HepG2 (cell line): ENCODE measurements at regions not wholly inside any gene's neighbourhood (a gene's known extent, or its start where the extent isn't known, plus 50 kb on each side); places are given as distances from the start of the nearest gene placed in this dataset.

Experiments
- ATAC-seq: fragments of 200-7000 bp; cut with Tn5 transposase; 3 replicates; pipeline ENCODE4 v1.9.1; 2020; ENCODE audit warnings: mild to moderate bottlenecking, moderate library complexity
- BruUV-seq: library from RNA; stranded (reverse); fragments of 400-500 nt; replicated peaks from 2 replicates; lab custom pipeline; 2021; lab: Mats Ljungman, UMichigan
- CTCF ChIA-PET: fragments of 300-600 bp; formaldehyde crosslinking; extraction: SDS; loops from one replicate; lab custom pipeline; 2021; ENCODE audit warnings: low total read pairs, inconsistent platforms, low intra/inter-chr PET ratio; lab: Yijun Ruan, JAX
- POLR2A ChIA-PET: fragments of 350-600 bp; sonication (Branson Sonifier 250); formaldehyde crosslinking; loops from one replicate; lab custom pipeline; 2020; ENCODE audit warnings: antibody characterized with exemption, inconsistent platforms; lab: Yijun Ruan, JAX
- DNase-seq: peaks from one replicate; pipeline ENCODE4 v3.0.0-alpha.2; 2015; ENCODE audit warnings: low spot score
- FAIRE-seq: peaks from 3 replicates; lab custom pipeline; 2011; peaks lifted over from hg19 to GRCh38; lab: Jason Lieb, UNC
- H2AFZ ChIP-seq: one replicate; pipeline ENCODE4 v1.6.1; 2011; ENCODE audit warnings: low read length, inconsistent platforms
- H3K27ac ChIP-seq: fragments of 300-600 bp; 3 replicates; pipeline ENCODE4 v1.8.0; 2011; ENCODE audit warnings: mixed run types, mild to moderate bottlenecking, mixed read lengths, low read length, inconsistent platforms; ENCODE audit not compliant: insufficient read depth; ENCODE audit errors: extremely low read length
- H3K27me3 ChIP-seq, 2 experiments: fragments of 200-600 bp in 1 of 2; 2 replicates in 1 of 2; 3 replicates in 1 of 2; pipeline versions ENCODE4 v1.6.0 to v1.8.0; 2011; ENCODE audit warnings: low read length in 2 of 2, mild to moderate bottlenecking in 2 of 2, moderate library complexity in 2 of 2, inconsistent platforms in 1 of 2; ENCODE audit not compliant: insufficient read depth in 2 of 2, control insufficient read depth in 1 of 2
- H3K36me3 ChIP-seq, 2 experiments: fragments of 200-600 bp in 1 of 2; replicated peaks in 1 of 2; 2 replicates in 1 of 2; 3 replicates in 1 of 2; pipeline versions ENCODE4 v1.5.1 to v1.8.0; 2011; ENCODE audit warnings: low read length in 2 of 2, inconsistent platforms in 1 of 2; ENCODE audit not compliant: insufficient read depth in 2 of 2, control insufficient read depth in 1 of 2
- H3K4me1 ChIP-seq: 2 replicates; pipeline ENCODE4 v1.5.1; 2012; ENCODE audit warnings: low read length, inconsistent platforms; ENCODE audit not compliant: insufficient read depth
- H3K4me2 ChIP-seq: 2 replicates; pipeline ENCODE4 v1.6.0; 2011; ENCODE audit warnings: low read depth, low read length, inconsistent platforms
- H3K4me3 ChIP-seq, 3 experiments: fragments of 200-600 bp in 1 of 3; sonication (generic), shearing (Covaris generic) in 1 of 3; replicated peaks in 1 of 3; 2 replicates each; pipeline ENCODE4 v1.5.1; 2011 to 2016; ENCODE audit warnings: low read length in 3 of 3, inconsistent platforms in 2 of 3, low read depth in 2 of 3, mild to moderate bottlenecking in 2 of 3, control low read depth in 1 of 3, mixed read lengths in 1 of 3; ENCODE audit not compliant: insufficient read depth in 1 of 3
- H3K79me2 ChIP-seq: one replicate; pipeline ENCODE4 v1.6.1; 2011; ENCODE audit warnings: low read length, inconsistent platforms; ENCODE audit not compliant: insufficient read depth
- H3K9ac ChIP-seq: 2 replicates; pipeline ENCODE4 v1.6.0; 2011; ENCODE audit warnings: mild to moderate bottlenecking, low read depth, low read length, inconsistent platforms; ENCODE audit not compliant: insufficient read depth
- H3K9me3 ChIP-seq: 2 replicates; pipeline ENCODE4 v1.5.1; 2012; ENCODE audit warnings: mild to moderate bottlenecking, low read length
- H4K20me1 ChIP-seq: 2 replicates; pipeline ENCODE4 v1.6.0; 2011; ENCODE audit warnings: inconsistent platforms, mild to moderate bottlenecking, low read length, moderate library complexity; ENCODE audit not compliant: insufficient read depth
- GABPB1 ChIP-seq: IDR thresholded peaks from 2 replicates; pipeline ENCODE4 v1.6.1; 2016; ENCODE audit warnings: mild to moderate bottlenecking, missing genetic modification reagents, moderate library complexity, missing compliant biosample characterization
- REPIN1 ChIP-seq: sonication (generic); formaldehyde crosslinking; IDR thresholded peaks from 2 replicates; pipeline ENCODE4 v1.8.0; 2022; ENCODE audit warnings: missing genetic modification reagents, low read depth, mild to moderate bottlenecking, borderline replicate concordance
- SSRP1 ChIP-seq: IDR thresholded peaks from 2 replicates; pipeline ENCODE4 v1.6.1; 2016; ENCODE audit warnings: control low read depth
- XRCC5 ChIP-seq: fragments of 200-400 bp; formaldehyde crosslinking; optimal IDR thresholded peaks from 2 replicates; pipeline ENCODE3; 2017; ENCODE audit warnings: mild to moderate bottlenecking, low read length
- ZKSCAN5 ChIP-seq: sonication (generic); formaldehyde crosslinking; IDR thresholded peaks from 2 replicates; pipeline ENCODE4 v1.5.1; 2020; ENCODE audit warnings: mild to moderate bottlenecking, missing genetic modification reagents
- ZNF282 ChIP-seq: fragments of 450-650 bp; IDR thresholded peaks from 2 replicates; pipeline ENCODE4 v1.6.1; 2018; ENCODE audit not compliant: partially characterized antibody
- ZNF496 ChIP-seq: sonication (generic); formaldehyde crosslinking; IDR thresholded peaks from 2 replicates; pipeline ENCODE4 v1.8.1; 2023; ENCODE audit warnings: mild to moderate bottlenecking, moderate library complexity, missing genetic modification reagents; ENCODE audit not compliant: insufficient replicate concordance
- ZNF841 ChIP-seq: sonication (generic); formaldehyde crosslinking; IDR thresholded peaks from 2 replicates; pipeline ENCODE4 v1.8.1; 2023; ENCODE audit warnings: missing genetic modification reagents, borderline replicate concordance
- WGBS: methylation state at CpG from one replicate; pipeline ENCODE4 v1.1.6; 2017; ENCODE audit warnings: low lambda C conversion rate; 5-methylcytosine and 5-hydroxymethylcytosine counted together
- in situ Hi-C: cut with HindIII; loops from 2 replicates; pipeline ENCODE4 v1.10.0; 2017; ENCODE audit warnings: low pct_unique_long_range_greater_than_20kb; ENCODE audit not compliant: extremely low pct_ligation_motif_present
- intact Hi-C: fragments of 100-400 bp; cut with micrococcal nuclease; formaldehyde crosslinking; loops from one replicate; pipeline ENCODE4 v1.10.0; 2022; ENCODE audit not compliant: unreplicated experiment
- TF ChIP-seq, protein P1 (sequence below): sonication (generic); formaldehyde crosslinking; IDR thresholded peaks from 2 replicates; pipeline ENCODE4 v1.4.0; 2020; ENCODE audit warnings: missing genetic modification reagents
- TF ChIP-seq, protein P2 (sequence below): sonication (generic); formaldehyde crosslinking; IDR thresholded peaks from 2 replicates; pipeline ENCODE4 v1.8.0; 2022; ENCODE audit warnings: mild to moderate bottlenecking, missing genetic modification reagents, moderate library complexity
- TF ChIP-seq, protein P3 (sequence below): IDR thresholded peaks from 2 replicates; pipeline ENCODE4 v1.6.1; 2018; ENCODE audit warnings: missing genetic modification reagents, mild to moderate bottlenecking, missing compliant biosample characterization
- TF ChIP-seq, protein P4 (sequence below): sonication (generic); formaldehyde crosslinking; IDR thresholded peaks from 2 replicates; pipeline ENCODE4 v1.4.0; 2020; ENCODE audit warnings: missing genetic modification reagents, borderline replicate concordance

DNA sequence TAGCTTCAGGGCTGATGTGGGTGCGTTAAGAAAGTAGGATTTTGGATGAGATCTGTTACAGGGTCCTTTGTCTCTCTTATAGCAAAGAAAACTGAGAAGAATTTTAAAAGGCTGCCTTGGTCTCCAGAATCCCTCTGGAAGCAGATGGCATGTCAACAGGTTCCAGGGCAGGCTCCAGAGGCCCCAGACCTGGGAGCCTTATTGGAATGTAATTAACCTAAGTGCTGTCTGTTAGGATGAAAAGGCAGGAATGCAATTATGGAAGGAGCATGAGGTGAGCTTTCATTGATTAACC, 97.2 kb upstream of the PKDCC start:
- CTCF ChIA-PET = no interaction called here
- Histone ChIP-seq H3K4me1 (no peaks in the 10 kb centered on the region), H4K20me1 (no peaks in the 10 kb centered on the region), H3K4me2 (no peak overlapping the region), H3K27ac (no peak overlapping the region), H3K9ac (no peak overlapping the region), H3K9me3 (no peaks in the 10 kb centered on the region), H3K36me3 (no peaks in the 10 kb centered on the region), H2AFZ (no peak overlapping the region), H3K27me3 (peaks cover 5 to 30% of the 10 kb centered on the region in 2 experiments; a peak in 4 of 5 replicates), H3K79me2 (no peaks in the 10 kb centered on the region), H3K4me3 (no peak overlapping the region)
- intact Hi-C loops (no loop called here), in situ Hi-C loops (no loop called here)
- BruUV-seq = no TSS peak
- ATAC-seq = no peak
- FAIRE-seq = no peak
- TF ChIP-seq GABPB1 (CRISPR knock-in tag) (no peak), ZNF496 (CRISPR knock-in tag) (no peak), ZNF282 (no peak), SSRP1 (no peak), ZKSCAN5 (CRISPR knock-in tag) (no peak), ZNF841 (no peak), XRCC5 (no peak), REPIN1 (CRISPR knock-in tag) (no peak)
- TF ChIP-seq, protein P1, sequence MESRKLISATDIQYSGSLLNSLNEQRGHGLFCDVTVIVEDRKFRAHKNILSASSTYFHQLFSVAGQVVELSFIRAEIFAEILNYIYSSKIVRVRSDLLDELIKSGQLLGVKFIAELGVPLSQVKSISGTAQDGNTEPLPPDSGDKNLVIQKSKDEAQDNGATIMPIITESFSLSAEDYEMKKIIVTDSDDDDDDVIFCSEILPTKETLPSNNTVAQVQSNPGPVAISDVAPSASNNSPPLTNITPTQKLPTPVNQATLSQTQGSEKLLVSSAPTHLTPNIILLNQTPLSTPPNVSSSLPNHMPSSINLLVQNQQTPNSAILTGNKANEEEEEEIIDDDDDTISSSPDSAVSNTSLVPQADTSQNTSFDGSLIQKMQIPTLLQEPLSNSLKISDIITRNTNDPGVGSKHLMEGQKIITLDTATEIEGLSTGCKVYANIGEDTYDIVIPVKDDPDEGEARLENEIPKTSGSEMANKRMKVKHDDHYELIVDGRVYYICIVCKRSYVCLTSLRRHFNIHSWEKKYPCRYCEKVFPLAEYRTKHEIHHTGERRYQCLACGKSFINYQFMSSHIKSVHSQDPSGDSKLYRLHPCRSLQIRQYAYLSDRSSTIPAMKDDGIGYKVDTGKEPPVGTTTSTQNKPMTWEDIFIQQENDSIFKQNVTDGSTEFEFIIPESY = no peak
- TF ChIP-seq, protein P2, sequence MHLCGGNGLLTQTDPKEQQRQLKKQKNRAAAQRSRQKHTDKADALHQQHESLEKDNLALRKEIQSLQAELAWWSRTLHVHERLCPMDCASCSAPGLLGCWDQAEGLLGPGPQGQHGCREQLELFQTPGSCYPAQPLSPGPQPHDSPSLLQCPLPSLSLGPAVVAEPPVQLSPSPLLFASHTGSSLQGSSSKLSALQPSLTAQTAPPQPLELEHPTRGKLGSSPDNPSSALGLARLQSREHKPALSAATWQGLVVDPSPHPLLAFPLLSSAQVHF = no peak
- TF ChIP-seq, protein P3, sequence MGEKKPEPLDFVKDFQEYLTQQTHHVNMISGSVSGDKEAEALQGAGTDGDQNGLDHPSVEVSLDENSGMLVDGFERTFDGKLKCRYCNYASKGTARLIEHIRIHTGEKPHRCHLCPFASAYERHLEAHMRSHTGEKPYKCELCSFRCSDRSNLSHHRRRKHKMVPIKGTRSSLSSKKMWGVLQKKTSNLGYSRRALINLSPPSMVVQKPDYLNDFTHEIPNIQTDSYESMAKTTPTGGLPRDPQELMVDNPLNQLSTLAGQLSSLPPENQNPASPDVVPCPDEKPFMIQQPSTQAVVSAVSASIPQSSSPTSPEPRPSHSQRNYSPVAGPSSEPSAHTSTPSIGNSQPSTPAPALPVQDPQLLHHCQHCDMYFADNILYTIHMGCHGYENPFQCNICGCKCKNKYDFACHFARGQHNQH (CRISPR knock-in tag) = no peak
- TF ChIP-seq, protein P4, sequence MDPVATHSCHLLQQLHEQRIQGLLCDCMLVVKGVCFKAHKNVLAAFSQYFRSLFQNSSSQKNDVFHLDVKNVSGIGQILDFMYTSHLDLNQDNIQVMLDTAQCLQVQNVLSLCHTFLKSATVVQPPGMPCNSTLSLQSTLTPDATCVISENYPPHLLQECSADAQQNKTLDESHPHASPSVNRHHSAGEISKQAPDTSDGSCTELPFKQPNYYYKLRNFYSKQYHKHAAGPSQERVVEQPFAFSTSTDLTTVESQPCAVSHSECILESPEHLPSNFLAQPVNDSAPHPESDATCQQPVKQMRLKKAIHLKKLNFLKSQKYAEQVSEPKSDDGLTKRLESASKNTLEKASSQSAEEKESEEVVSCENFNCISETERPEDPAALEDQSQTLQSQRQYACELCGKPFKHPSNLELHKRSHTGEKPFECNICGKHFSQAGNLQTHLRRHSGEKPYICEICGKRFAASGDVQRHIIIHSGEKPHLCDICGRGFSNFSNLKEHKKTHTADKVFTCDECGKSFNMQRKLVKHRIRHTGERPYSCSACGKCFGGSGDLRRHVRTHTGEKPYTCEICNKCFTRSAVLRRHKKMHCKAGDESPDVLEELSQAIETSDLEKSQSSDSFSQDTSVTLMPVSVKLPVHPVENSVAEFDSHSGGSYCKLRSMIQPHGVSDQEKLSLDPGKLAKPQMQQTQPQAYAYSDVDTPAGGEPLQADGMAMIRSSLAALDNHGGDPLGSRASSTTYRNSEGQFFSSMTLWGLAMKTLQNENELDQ (CRISPR knock-in tag) = no peak
- POLR2A ChIA-PET = no interaction called here
- WGBS = 17% methylated on average over 1 of the region's 1 CpG
- DNase-seq = no peak
